ENCODE measurements at regions not wholly inside any gene's neighbourhood (a gene's known extent, or its start where the extent isn't known, plus 50 kb on each side); places are given as distances from the start of the nearest gene placed in this dataset.
"Not testable (repeated sequence)": the region's sequence is repeated elsewhere in the genome, so short reads cannot be mapped to it uniquely, and the experiment has no call there.

DNA sequence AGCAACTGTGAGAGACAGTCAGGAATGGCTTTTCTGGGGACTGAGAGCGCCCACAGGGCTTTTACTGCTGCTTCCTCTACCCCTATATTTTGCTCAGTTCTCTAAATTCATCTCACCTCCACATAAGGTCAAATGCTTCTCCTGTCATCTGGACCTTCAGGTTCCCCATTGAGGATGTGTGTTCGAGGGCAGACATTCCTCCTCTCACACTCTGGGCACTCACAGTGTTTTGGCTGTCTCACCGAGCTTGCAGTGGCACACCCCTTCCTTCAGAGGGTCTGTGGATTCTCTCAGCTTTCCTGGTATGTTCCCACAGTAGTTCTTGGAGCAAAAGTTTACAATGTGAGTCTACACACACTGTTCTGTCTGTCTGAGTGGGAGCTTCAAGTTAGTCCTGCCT, 127.8 kb upstream of the GLRA1 start:
- peak overlapping the region in 1 of 8 donors; percentile 29 for H3K27ac Mint-ChIP-seq
- CTCF ChIA-PET = no interaction called here

DNA sequence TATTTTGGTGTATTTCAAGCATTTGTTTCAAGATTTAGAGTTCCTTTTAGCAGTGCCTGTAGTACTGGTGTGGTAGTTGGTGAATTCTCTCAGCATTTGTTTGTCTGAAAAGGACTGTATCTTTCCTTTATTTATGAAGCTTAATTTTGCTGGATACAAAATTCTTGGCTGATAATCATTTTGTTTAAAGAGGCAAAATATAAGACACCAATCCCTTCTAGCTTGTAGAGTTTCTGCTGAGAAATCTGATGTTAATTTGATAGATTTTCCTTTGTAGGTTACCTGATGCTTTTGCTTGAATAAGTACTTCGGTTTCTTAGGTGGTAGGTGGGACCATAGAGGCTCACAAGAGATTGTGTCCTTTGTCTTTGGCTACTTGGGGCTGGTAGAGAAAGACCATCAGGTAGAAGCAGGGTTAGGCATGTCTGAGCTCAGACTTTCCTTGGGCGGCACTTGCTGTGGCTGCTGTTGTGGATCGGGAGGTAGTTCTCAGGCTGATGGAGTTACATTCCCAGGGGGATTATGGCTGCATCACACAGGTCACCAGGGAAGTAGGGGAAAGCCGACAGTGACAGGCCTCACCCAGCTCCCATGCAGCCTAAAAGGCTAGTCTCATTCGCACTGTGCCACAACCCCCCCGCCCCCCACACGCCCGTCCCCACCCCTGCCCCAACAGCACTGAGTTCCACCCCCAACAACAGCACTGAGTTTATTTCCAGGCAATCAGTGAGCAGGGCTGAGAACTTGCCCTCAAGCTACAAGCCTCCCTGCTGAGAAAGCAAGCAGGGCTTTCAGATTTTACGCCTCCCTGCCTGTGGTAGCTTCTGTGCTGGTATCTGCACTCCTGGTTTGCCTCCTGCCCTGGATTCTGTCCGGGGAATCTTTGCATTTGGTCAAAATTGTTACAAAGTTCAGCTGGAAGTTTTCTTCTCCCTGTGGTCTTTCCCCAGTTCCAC, 127.1 kb upstream of the GLRA1 start:
- no peaks in the 10 kb centered on the region for H3K4me1 ChIP-seq (ENCODE audit: insufficient read depth, low read length)
- no peaks in the 10 kb centered on the region for H3K4me1 Mint-ChIP-seq
- no peak for DNase-seq
- no peak overlapping the region for H3K4me3 Mint-ChIP-seq
- peaks cover 21 to 47% (median 40%) of the 10 kb centered on the region in 5 donors for H3K9me3 Mint-ChIP-seq
- ChIA-PET POLR2A (no interaction called here), CTCF (no interaction called here)
- no peaks in the 10 kb centered on the region for H3K27me3 ChIP-seq (ENCODE audit: insufficient read depth, low read length, poor library complexity, severe bottlenecking)
- H3K27ac Mint-ChIP-seq = peak overlapping the region in 1 of 8 donors; percentile 5
- no peak overlapping the region for H3K27ac ChIP-seq (ENCODE audit: low read depth, low read length)
- peaks cover 5 to 15% of the 10 kb centered on the region in 2 donors for H3K27me3 Mint-ChIP-seq
- H3K36me3 ChIP-seq (ENCODE audit: insufficient read depth, low read length) = no peaks in the 10 kb centered on the region
- no peak overlapping the region for H3K4me3 ChIP-seq (ENCODE audit: low read length)
- H3K36me3 Mint-ChIP-seq = peaks cover 0 to 54% (median 0%) of the 10 kb centered on the region in 3 donors
- H3K9me3 ChIP-seq (ENCODE audit: low read length) = no peaks in the 10 kb centered on the region

More for the DNA sequence above, 127.8 kb upstream of the GLRA1 start:
- H3K27me3 ChIP-seq (ENCODE audit: insufficient read depth, low read length, poor library complexity, severe bottlenecking) = no peaks in the 10 kb centered on the region
- no peak for DNase-seq
- no peak overlapping the region for H3K4me3 Mint-ChIP-seq
- H3K4me3 ChIP-seq (ENCODE audit: low read length) = no peak overlapping the region
- peaks cover 5 to 15% of the 10 kb centered on the region in 2 donors for H3K27me3 Mint-ChIP-seq
- H3K36me3 ChIP-seq (ENCODE audit: insufficient read depth, low read length) = no peaks in the 10 kb centered on the region
- peaks cover 21 to 46% (median 39%) of the 10 kb centered on the region in 5 donors for H3K9me3 Mint-ChIP-seq
- peaks cover 0 to 53% (median 0%) of the 10 kb centered on the region in 3 donors for H3K36me3 Mint-ChIP-seq
- H3K27ac ChIP-seq (ENCODE audit: low read depth, low read length) = no peak overlapping the region
- no peaks in the 10 kb centered on the region for H3K4me1 Mint-ChIP-seq
- no peaks in the 10 kb centered on the region for H3K9me3 ChIP-seq (ENCODE audit: low read length)
- H3K4me1 ChIP-seq (ENCODE audit: insufficient read depth, low read length) = no peaks in the 10 kb centered on the region
- POLR2A ChIA-PET = no interaction called here

DNA sequence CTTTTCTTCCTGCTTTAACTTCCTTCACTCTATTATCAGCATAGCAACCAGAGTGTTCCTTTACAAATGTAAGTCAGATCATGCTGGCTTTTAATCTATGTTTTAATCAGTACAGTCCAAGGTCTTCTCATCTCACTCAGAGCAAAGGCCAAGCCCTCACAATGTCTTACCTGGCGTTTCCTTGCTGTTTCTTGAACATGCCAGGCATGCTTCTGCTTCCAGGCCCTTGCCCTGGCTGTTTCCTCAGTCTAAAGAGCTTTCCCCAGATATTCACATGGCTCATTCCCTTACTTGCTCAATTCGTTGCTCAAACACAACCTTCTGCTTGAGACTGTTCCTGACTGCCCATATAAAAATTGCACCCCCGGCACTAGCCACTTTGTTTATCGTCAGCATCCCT, 121.7 kb upstream of the GLRA1 start:
- ChIA-PET CTCF (no interaction called here), POLR2A (no interaction called here)
- Histone ChIP-seq H3K4me3 (ENCODE audit: low read length) (no peak overlapping the region), H3K9me3 (ENCODE audit: low read length) (no peaks in the 10 kb centered on the region), H3K27me3 (ENCODE audit: insufficient read depth, low read length, poor library complexity, severe bottlenecking) (no peaks in the 10 kb centered on the region), H3K36me3 (ENCODE audit: insufficient read depth, low read length) (no peaks in the 10 kb centered on the region), H3K4me1 (ENCODE audit: insufficient read depth, low read length) (no peaks in the 10 kb centered on the region), H3K27ac (ENCODE audit: low read depth, low read length) (no peak overlapping the region)
- Mint-ChIP-seq H3K36me3 (peaks cover 0 to 47% (median 0%) of the 10 kb centered on the region in 3 donors), H3K27ac (peak overlapping the region in 2 of 8 donors; percentile 25 to 92), H3K9me3 (peaks cover 19 to 34% (median 32%) of the 10 kb centered on the region in 5 donors), H3K4me1 (peaks cover 0 to 6% (median 0%) of the 10 kb centered on the region in 3 donors), H3K4me3 (no peak overlapping the region), H3K27me3 (peaks cover 0 to 2% of the 10 kb centered on the region in 2 donors)
- DNase-seq = no peak

DNA sequence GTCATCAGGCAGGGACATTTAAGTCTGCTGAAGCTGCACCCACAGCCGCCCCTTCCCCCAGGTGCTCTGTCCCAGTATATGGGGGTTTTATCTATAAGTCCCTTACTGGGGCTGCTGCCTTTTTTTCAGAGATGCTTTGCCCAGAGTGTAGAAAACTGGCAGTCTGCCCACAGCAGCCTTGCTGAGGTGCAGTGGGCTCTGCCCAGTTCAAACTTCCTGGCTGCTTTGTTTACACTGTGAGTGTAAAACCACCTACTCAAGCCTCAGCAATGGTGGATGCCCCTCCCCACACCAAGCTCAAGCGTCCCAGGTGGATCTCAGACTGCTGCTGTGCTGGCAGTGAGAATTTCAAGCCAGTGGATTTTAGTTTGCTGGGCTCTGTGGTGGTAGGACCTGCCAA, 114.2 kb upstream of the GLRA1 start:
- H3K9me3 Mint-ChIP-seq = peaks cover 4 to 16% (median 11%) of the 10 kb centered on the region in 5 donors
- CTCF ChIA-PET = interaction anchor here (2.6 kb wide), 1 partner anchor 13 kb away, joined by 9 read pairs; no protein-coding TSS in a partner anchor
- H3K4me3 ChIP-seq (ENCODE audit: low read length); H3K27me3 Mint-ChIP-seq; H3K27ac ChIP-seq (ENCODE audit: low read depth, low read length); H3K9me3 ChIP-seq (ENCODE audit: low read length); H3K36me3 ChIP-seq (ENCODE audit: insufficient read depth, low read length); H3K27me3 ChIP-seq (ENCODE audit: insufficient read depth, low read length, poor library complexity, severe bottlenecking): not testable (repeated sequence)
- peaks cover 0 to 11% (median 0%) of the 10 kb centered on the region in 3 donors for H3K4me1 Mint-ChIP-seq
- peak overlapping the region in 5 of 8 donors; percentile 11 to 81 (median 63) for H3K27ac Mint-ChIP-seq
- peak overlapping the region in 6 of 7 donors; percentile 39 to 70 (median 56) for H3K4me3 Mint-ChIP-seq
- H3K4me1 ChIP-seq (ENCODE audit: insufficient read depth, low read length) = peaks cover 18% of the 10 kb centered on the region
- peaks cover 0 to 22% (median 0%) of the 10 kb centered on the region in 3 donors for H3K36me3 Mint-ChIP-seq
- DNase-seq = peak in 4 of 5 donors; percentile 2 to 64 (median 28)
- POLR2A ChIA-PET = interaction anchor here (1.2 kb wide), 1 partner anchor 267 kb away, joined by 3 read pairs; the partner anchor contains the start of gene G3BP1

DNA sequence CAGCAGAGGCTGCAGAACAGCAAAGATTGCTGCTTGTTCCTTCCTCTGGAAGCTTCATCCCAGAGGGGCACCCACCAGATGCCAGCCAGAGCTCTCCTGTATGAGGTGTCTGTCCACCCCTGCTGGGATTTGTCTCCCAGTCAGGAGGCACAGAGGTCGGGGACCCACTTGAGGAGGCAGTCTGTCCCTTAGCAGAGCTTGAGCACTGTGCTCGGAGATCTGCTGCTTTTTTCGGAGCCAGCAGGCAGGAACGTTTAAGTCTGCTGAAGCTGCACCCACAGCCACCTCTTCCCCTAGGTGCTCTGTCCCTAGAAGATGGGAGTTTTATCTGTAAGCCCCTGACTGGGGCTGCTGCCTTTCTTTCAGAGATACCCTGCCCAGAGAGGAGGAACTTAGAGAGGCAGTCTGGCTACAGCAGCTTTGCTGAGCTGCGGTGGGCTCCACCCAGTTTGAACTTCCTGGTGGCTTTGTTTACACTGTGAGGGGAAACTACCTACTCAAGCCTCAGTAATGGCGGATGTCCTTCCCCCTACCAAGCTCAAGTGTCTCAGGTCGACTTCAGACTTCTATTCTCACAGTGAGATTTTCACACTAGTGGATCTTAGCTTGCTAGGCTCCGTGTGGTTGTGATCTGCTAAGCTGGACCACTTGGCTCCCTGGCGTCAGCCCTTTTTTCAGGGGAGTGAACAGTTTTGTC, 101.8 kb upstream of the GLRA1 start:
- H3K9me3 Mint-ChIP-seq = peaks cover 26 to 76% (median 71%) of the 10 kb centered on the region in 5 donors
- peak overlapping the region; percentile 84 to 94 (median 90) for H3K27ac Mint-ChIP-seq
- H3K4me1 ChIP-seq (ENCODE audit: insufficient read depth, low read length) = peaks cover 30% of the 10 kb centered on the region
- POLR2A ChIA-PET = interaction anchor here (1.0 kb wide), 1 partner anchor 255 kb away, joined by 3 read pairs; the partner anchor contains the start of gene G3BP1
- H3K27me3 ChIP-seq (ENCODE audit: insufficient read depth, low read length, poor library complexity, severe bottlenecking); H3K9me3 ChIP-seq (ENCODE audit: low read length); H3K27ac ChIP-seq (ENCODE audit: low read depth, low read length); H3K27me3 Mint-ChIP-seq; H3K36me3 ChIP-seq (ENCODE audit: insufficient read depth, low read length): not testable (repeated sequence)
- CTCF ChIA-PET = interaction anchor here (1.3 to 2.1 kb wide), 3 partner anchors 12 to 201 kb away, joined by 3 to 9 read pairs (median 3); no protein-coding TSS in a partner anchor
- DNase-seq = peak; percentile 14 to 69 (median 56)
- H3K4me3 ChIP-seq (ENCODE audit: low read length) = peak overlapping the region; percentile 45
- peaks cover 14 to 91% (median 41%) of the 10 kb centered on the region in 3 donors for H3K36me3 Mint-ChIP-seq
- peaks cover 39 to 53% (median 50%) of the 10 kb centered on the region in 3 donors for H3K4me1 Mint-ChIP-seq
- H3K4me3 Mint-ChIP-seq = peak overlapping the region in 6 of 7 donors; percentile 53 to 71 (median 57)

DNA sequence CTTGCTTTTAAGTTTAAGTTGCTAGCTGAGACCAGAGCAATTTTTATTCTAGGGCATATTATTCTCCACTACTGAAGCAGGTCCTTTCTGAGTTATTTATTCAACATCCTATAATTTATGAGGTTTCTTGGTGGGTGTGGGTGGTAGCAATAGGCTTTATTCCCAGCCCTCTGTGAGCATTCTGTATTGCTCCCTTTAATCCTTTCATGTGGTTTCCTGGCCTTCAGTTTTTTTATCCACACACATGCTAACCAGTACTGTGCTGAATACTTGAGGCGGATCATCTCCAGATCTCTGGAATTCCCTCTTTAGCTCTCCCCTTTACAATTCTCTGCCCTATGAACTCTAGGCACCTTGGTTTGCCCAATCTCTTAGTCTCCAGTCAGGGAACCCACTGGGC, 91.8 kb upstream of the GLRA1 start:
- H3K9me3 ChIP-seq (ENCODE audit: low read length) = no peaks in the 10 kb centered on the region
- no peak overlapping the region for H3K27ac ChIP-seq (ENCODE audit: low read depth, low read length)
- H3K4me1 ChIP-seq (ENCODE audit: insufficient read depth, low read length) = no peaks in the 10 kb centered on the region
- no peak overlapping the region for H3K27ac Mint-ChIP-seq
- no peaks in the 10 kb centered on the region for H3K36me3 ChIP-seq (ENCODE audit: insufficient read depth, low read length)
- ChIA-PET CTCF (no interaction called here), POLR2A (no interaction called here)
- H3K27me3 Mint-ChIP-seq = no peaks in the 10 kb centered on the region
- H3K27me3 ChIP-seq (ENCODE audit: insufficient read depth, low read length, poor library complexity, severe bottlenecking) = no peaks in the 10 kb centered on the region
- DNase-seq = no peak
- peaks cover 0 to 17% (median 12%) of the 10 kb centered on the region in 5 donors for H3K9me3 Mint-ChIP-seq
- H3K4me3 ChIP-seq (ENCODE audit: low read length) = no peak overlapping the region
- no peaks in the 10 kb centered on the region for H3K4me1 Mint-ChIP-seq
- no peak overlapping the region for H3K4me3 Mint-ChIP-seq
- peaks cover 0 to 23% (median 3%) of the 10 kb centered on the region in 3 donors for H3K36me3 Mint-ChIP-seq

DNA sequence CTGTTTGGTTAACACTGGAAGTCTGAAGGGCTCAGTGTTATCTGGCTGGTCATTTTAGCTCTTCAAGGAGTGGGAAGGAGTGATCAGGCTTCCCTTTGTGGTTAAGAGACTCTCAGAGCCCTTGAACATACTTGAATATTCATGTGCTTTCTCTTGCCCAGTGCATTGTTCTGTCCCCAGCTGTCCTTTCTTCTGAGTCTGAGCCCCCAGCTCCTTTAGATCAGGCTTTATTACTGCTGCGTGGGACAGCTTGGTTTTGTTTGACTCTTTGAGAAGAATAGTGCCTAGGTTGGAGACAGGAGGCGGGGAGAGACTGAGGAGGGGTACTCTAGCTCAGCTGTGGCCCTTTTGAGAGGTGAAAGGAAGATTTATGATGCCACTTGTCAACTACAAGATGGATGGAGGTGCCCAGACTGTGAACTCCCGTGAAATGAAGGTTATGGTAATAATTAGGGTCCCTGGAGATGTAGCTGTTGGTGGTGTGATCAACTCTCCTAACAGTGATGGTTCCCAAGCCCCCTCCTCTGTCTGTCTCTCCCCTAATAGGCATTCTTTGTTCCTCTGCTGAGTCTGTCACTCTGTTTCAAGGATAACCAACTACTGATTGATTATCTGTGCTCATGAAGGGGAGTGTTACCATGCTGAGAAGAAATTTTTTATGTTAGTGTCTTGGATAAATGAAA, 83.1 kb upstream of the GLRA1 start:
- no peaks in the 10 kb centered on the region for H3K4me1 Mint-ChIP-seq
- no peaks in the 10 kb centered on the region for H3K27me3 ChIP-seq (ENCODE audit: insufficient read depth, low read length, poor library complexity, severe bottlenecking)

More for the DNA sequence above, 83.1 kb upstream of the GLRA1 start:
- Histone ChIP-seq H3K9me3 (ENCODE audit: low read length) (no peaks in the 10 kb centered on the region), H3K36me3 (ENCODE audit: insufficient read depth, low read length) (no peaks in the 10 kb centered on the region), H3K27ac (ENCODE audit: low read depth, low read length) (no peak overlapping the region), H3K4me1 (ENCODE audit: insufficient read depth, low read length) (no peaks in the 10 kb centered on the region), H3K4me3 (ENCODE audit: low read length) (no peak overlapping the region)
- POLR2A ChIA-PET = no interaction called here
- CTCF ChIA-PET = no interaction called here
- peaks cover 0 to 1% (median 0%) of the 10 kb centered on the region in 3 donors for H3K36me3 Mint-ChIP-seq
- peaks cover 0 to 3% of the 10 kb centered on the region in 2 donors for H3K27me3 Mint-ChIP-seq
- no peak for DNase-seq
- peaks cover 0 to 3% (median under 1%) of the 10 kb centered on the region in 5 donors for H3K9me3 Mint-ChIP-seq
- H3K4me3 Mint-ChIP-seq = no peak overlapping the region
- no peak overlapping the region for H3K27ac Mint-ChIP-seq
